ENCODE measurements at regions not wholly inside any gene's neighbourhood (a gene's known extent, or its start where the extent isn't known, plus 50 kb on each side); places are given as distances from the start of the nearest gene placed in this dataset.

DNA sequence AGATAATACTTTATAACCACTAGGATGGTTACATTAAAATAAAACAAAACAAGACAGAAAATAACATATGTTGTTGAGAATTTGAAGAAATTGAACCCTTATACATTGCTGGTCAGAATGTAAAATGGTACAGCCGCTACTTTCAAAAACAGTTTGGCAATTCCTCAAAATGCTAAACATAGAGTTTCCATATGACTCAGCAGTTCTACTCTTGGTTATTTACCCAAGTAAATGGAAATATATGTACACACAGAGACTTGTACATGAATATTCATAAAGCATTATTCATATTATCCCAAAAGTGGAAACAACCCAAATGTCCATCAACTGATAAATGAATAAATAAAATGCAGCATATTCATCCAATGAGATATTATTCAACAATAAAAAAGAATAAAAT, 92.5 kb upstream of the LRATD1 start (continued):
- TF ChIP-seq, protein P1, sequence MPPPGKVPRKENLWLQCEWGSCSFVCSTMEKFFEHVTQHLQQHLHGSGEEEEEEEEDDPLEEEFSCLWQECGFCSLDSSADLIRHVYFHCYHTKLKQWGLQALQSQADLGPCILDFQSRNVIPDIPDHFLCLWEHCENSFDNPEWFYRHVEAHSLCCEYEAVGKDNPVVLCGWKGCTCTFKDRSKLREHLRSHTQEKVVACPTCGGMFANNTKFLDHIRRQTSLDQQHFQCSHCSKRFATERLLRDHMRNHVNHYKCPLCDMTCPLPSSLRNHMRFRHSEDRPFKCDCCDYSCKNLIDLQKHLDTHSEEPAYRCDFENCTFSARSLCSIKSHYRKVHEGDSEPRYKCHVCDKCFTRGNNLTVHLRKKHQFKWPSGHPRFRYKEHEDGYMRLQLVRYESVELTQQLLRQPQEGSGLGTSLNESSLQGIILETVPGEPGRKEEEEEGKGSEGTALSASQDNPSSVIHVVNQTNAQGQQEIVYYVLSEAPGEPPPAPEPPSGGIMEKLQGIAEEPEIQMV (CRISPR knock-in tag; IDR thresholded peaks at IDR 0.05; ENCODE audit: low read depth): no peak
- TF ChIP-seq MAFF (IDR thresholded peaks at IDR 0.05; ENCODE audit: low read depth, low read length): 0 out of 2 replicates have a peak, but pooled peaks have one; percentile 22
- TF ChIP-seq, protein P2, sequence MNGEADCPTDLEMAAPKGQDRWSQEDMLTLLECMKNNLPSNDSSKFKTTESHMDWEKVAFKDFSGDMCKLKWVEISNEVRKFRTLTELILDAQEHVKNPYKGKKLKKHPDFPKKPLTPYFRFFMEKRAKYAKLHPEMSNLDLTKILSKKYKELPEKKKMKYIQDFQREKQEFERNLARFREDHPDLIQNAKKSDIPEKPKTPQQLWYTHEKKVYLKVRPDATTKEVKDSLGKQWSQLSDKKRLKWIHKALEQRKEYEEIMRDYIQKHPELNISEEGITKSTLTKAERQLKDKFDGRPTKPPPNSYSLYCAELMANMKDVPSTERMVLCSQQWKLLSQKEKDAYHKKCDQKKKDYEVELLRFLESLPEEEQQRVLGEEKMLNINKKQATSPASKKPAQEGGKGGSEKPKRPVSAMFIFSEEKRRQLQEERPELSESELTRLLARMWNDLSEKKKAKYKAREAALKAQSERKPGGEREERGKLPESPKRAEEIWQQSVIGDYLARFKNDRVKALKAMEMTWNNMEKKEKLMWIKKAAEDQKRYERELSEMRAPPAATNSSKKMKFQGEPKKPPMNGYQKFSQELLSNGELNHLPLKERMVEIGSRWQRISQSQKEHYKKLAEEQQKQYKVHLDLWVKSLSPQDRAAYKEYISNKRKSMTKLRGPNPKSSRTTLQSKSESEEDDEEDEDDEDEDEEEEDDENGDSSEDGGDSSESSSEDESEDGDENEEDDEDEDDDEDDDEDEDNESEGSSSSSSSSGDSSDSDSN (CRISPR knock-in tag; IDR thresholded peaks at IDR 0.05): no peak

DNA sequence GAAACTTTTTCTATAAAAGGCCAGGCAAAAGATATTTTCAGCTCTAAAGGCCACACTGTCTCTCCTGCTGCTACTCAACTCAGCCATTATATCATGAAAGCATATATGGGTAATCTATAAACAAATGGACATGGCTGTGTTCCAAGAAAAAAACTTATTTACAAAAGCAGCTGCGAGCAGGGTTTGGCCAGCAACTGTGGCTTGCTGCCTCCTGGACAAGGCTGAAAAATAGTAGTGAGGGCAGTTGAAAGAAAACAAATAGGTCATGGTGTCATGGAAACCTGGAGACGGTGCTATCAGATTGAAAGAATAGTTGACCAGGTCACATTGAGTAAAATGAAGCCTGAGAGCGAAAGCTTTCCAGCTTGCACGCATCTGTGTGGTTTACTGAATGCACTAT, 89.2 kb upstream of the LRATD1 start:
- H3K9me3 ChIP-seq (ENCODE audit: low read length): 0 out of 2 replicates have a peak, but pooled peaks cover 4% of the 10 kb centered on the region
- ATAC-seq (no peak), FAIRE-seq (no peak), DNase-seq (ENCODE audit: low spot score) (no peak)
- TF ChIP-seq ZNF619 (CRISPR knock-in tag; IDR thresholded peaks at IDR 0.05) (no peak), ZFYVE20 (CRISPR knock-in tag; IDR thresholded peaks at IDR 0.05; ENCODE audit: borderline replicate concordance, low read depth) (no peak), ZBTB7A (CRISPR knock-in tag; IDR thresholded peaks at IDR 0.05) (no peak), MIER2 (CRISPR knock-in tag; IDR thresholded peaks at IDR 0.05) (no peak), ZNF782 (CRISPR knock-in tag; IDR thresholded peaks at IDR 0.05; ENCODE audit: borderline replicate concordance) (no peak)
- TF ChIP-seq, protein P3, sequence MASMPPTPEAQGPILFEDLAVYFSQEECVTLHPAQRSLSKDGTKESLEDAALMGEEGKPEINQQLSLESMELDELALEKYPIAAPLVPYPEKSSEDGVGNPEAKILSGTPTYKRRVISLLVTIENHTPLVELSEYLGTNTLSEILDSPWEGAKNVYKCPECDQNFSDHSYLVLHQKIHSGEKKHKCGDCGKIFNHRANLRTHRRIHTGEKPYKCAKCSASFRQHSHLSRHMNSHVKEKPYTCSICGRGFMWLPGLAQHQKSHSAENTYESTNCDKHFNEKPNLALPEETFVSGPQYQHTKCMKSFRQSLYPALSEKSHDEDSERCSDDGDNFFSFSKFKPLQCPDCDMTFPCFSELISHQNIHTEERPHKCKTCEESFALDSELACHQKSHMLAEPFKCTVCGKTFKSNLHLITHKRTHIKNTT (CRISPR knock-in tag; IDR thresholded peaks at IDR 0.05): no peak
- H3K36me3 ChIP-seq (replicated peaks in 1 of 2; ENCODE audit: control insufficient read depth in 1 of 2, insufficient read depth in 2 of 2, low read length in 2 of 2): no peaks in the 10 kb centered on the region
- no peaks in the 10 kb centered on the region for H3K27me3 ChIP-seq (ENCODE audit: control insufficient read depth in 1 of 2, insufficient read depth in 2 of 2, low read length in 2 of 2)
- no peaks in the 10 kb centered on the region for H3K4me1 ChIP-seq (ENCODE audit: insufficient read depth, low read length)
- H3K9ac ChIP-seq (ENCODE audit: insufficient read depth, low read depth, low read length): no peak overlapping the region
- H4K20me1 ChIP-seq (ENCODE audit: insufficient read depth, low read length): no peaks in the 10 kb centered on the region
- H3K27ac ChIP-seq (ENCODE audit: extremely low read length, insufficient read depth, low read length): no peak overlapping the region
- no peak overlapping the region for H3K4me2 ChIP-seq (ENCODE audit: low read depth, low read length)
- 3% methylated on average over 4 of the region's 4 CpGs for WGBS (ENCODE audit: low lambda C conversion rate)
- POLR2A ChIA-PET: no interaction called here
- intact Hi-C loops (cut with micrococcal nuclease; ENCODE audit: unreplicated experiment): no loop called here
- BruUV-seq (replicated peaks): no TSS peak
- no peak overlapping the region for H2AFZ ChIP-seq (ENCODE audit: low read length)
- CTCF ChIA-PET (ENCODE audit: low intra/inter-chr PET ratio, low total read pairs): no interaction called here
- in situ Hi-C loops (cut with HindIII; ENCODE audit: extremely low pct_ligation_motif_present, low pct_unique_long_range_greater_than_20kb): no loop called here
- no peak overlapping the region for H3K4me3 ChIP-seq (replicated peaks in 1 of 3; ENCODE audit: insufficient read depth in 1 of 3, low read depth in 2 of 3, low read length in 3 of 3)
- H3K79me2 ChIP-seq (ENCODE audit: insufficient read depth, low read length): no peaks in the 10 kb centered on the region

Measured in HepG2 (cell line).